HCT116 (cell line): ENCODE measurements at regions not wholly inside any gene's neighbourhood (a gene's known extent, or its start where the extent isn't known, plus 50 kb on each side); places are given as distances from the start of the nearest gene placed in this dataset.

Experiments used
- CTCF ChIP-seq, 3 experiments: fragments of 200-600 bp in 1 of 3; sonication (generic) in 1 of 3; IDR thresholded peaks in 2 of 3; conservative IDR thresholded peaks in 1 of 3; 2 replicates each; pipeline ENCODE4 v1.5.1; 2012 to 2017; ENCODE audit warnings: low read depth in 2 of 3, low read length in 2 of 3, antibody characterized with exemption in 1 of 3, borderline replicate concordance in 1 of 3, control low read depth in 1 of 3, mild to moderate bottlenecking in 1 of 3, mixed read lengths in 1 of 3, mixed run types in 1 of 3, moderate library complexity in 1 of 3; ENCODE audit not compliant: insufficient read depth in 1 of 3
- POLR2A ChIP-seq: IDR thresholded peaks from 2 replicates; pipeline ENCODE4 v1.7.0; 2011; ENCODE audit warnings: borderline replicate concordance; ENCODE audit not compliant: insufficient read depth, insufficient read length; ENCODE audit errors: extremely low read depth
- RAD21 ChIP-seq: IDR thresholded peaks from 2 replicates; pipeline ENCODE4 v1.6.1; 2012; ENCODE audit warnings: low read depth, mild to moderate bottlenecking

GRCh38 chr12:28742791-28743190 is 406.3 kb upstream of the FAR2 start:
- TF ChIP-seq RAD21 (no peak), CTCF (IDR thresholded peaks at IDR 0.05 in 2 of 3, conservative IDR thresholded peaks at IDR 0.05 in 1 of 3; ENCODE audit: borderline replicate concordance in 1 of 3, insufficient read depth in 1 of 3, low read depth in 2 of 3, low read length in 2 of 3) (no peak), POLR2A (no peak)
